ENCODE measurements at regions not wholly inside any gene's neighbourhood (a gene's known extent, or its start where the extent isn't known, plus 50 kb on each side); places are given as distances from the start of the nearest gene placed in this dataset.
"Not testable (repeated sequence)": the region's sequence is repeated elsewhere in the genome, so short reads cannot be mapped to it uniquely, and the experiment has no call there.

GRCh38 chr10:36524126-36524525 is 601.3 kb upstream of the ANKRD30A start:
- H3K23ac ChIP-seq (ENCODE audit: low read depth, low read length); H3K14ac ChIP-seq (replicated peaks; ENCODE audit: low read depth, low read length); H3K9ac ChIP-seq (ENCODE audit: low read depth, low read length); DNase-seq; H3K9me1 ChIP-seq (ENCODE audit: insufficient read depth, low read length); H3K79me1 ChIP-seq (ENCODE audit: low read depth in 1 of 2, low read length in 2 of 2); H3K56ac ChIP-seq (ENCODE audit: extremely low read depth, insufficient read depth, low read length); H3K9me3 ChIP-seq (ENCODE audit: control insufficient read depth, insufficient read depth, low read length); in situ Hi-C loops (cut with MboI; ENCODE audit: low sequenced_read_pairs); CTCF ChIA-PET; POLR2A ChIA-PET (ENCODE audit: unreplicated experiment); H2BK120ac ChIP-seq (ENCODE audit: low read depth, low read length); H4K20me1 ChIP-seq (ENCODE audit: insufficient read depth, low read length); H3K4me3 ChIP-seq (ENCODE audit: insufficient read depth, low read depth, low read length); ATAC-seq (ENCODE audit: low read depth); H4K8ac ChIP-seq (ENCODE audit: low read depth in 2 of 2, low read length in 2 of 2); H3K4me2 ChIP-seq (ENCODE audit: low read depth, low read length); H4K5ac ChIP-seq (ENCODE audit: low read depth, low read length); H2AK5ac ChIP-seq (ENCODE audit: low read depth, low read length); H2AFZ ChIP-seq (replicated peaks; ENCODE audit: low read length, poor library complexity); BruUV-seq (replicated peaks); H3K36me3 ChIP-seq (ENCODE audit: control insufficient read depth, insufficient read depth, low read length); H2BK15ac ChIP-seq (ENCODE audit: low read depth, low read length); H2BK20ac ChIP-seq (ENCODE audit: low read depth, low read length); H3K27ac ChIP-seq (ENCODE audit: insufficient read depth, low read length); dilution Hi-C loops (cut with HindIII; ENCODE audit: low sequenced_read_pairs, unreplicated experiment); H4K91ac ChIP-seq (ENCODE audit: insufficient read depth, low read depth, low read length); H3K4me1 ChIP-seq (ENCODE audit: control insufficient read depth, insufficient read depth, low read length); H2BK5ac ChIP-seq (ENCODE audit: low read depth, low read length, poor library complexity, severe bottlenecking); H3K18ac ChIP-seq (ENCODE audit: low read depth, low read length); H3K4ac ChIP-seq (ENCODE audit: low read depth, low read length); H2AK9ac ChIP-seq (replicated peaks; ENCODE audit: low read depth, low read length, poor library complexity); intact Hi-C loops (cut with micrococcal nuclease); H3K27me3 ChIP-seq (ENCODE audit: control insufficient read depth, insufficient read depth, low read length): not testable (repeated sequence)
- WGBS, 2 experiments (ENCODE audit: extremely low coverage in 2 of 2, insufficient read length in 1 of 2) = no CpG with 5 or more reads among the region's 21 CpGs

Measured in IMR-90 (cell line).